HG02884 (cell line): ENCODE measurements at regions not wholly inside any gene's neighbourhood (a gene's known extent, or its start where the extent isn't known, plus 50 kb on each side); places are given as distances from the start of the nearest gene placed in this dataset.

Experiments used
- ATAC-seq: cut with Tn5 transposase; IDR thresholded peaks from one replicate; pipeline ENCODE4 v1.9.1; 2021; ENCODE audit warnings: mild to moderate bottlenecking, moderate library complexity; ENCODE audit not compliant: unreplicated experiment

GRCh38 chrX:9087271-9088040 lies 53.5 kb upstream of the FAM9B start:
- ATAC-seq = no peak

- ATAC-seq = no peak
Measured at GRCh38 chrX:9088896-9089295, 55.0 kb upstream of the FAM9B start.

GRCh38 chrX:9090766-9091165 lies 56.8 kb upstream of the FAM9B start:
- ATAC-seq = no peak

- no peak for ATAC-seq
Measured at GRCh38 chrX:9091258-9091657, 57.3 kb upstream of the FAM9B start.

GRCh38 chrX:9102956-9103355 lies 69.0 kb upstream of the FAM9B start:
- no peak for ATAC-seq

- ATAC-seq = no peak
Measured at GRCh38 chrX:9108054-9108453, 74.1 kb upstream of the FAM9B start.

GRCh38 chrX:9110808-9111207 lies 76.9 kb upstream of the FAM9B start:
- ATAC-seq = no peak

GRCh38 chrX:9114245-9114644 lies 80.3 kb upstream of the FAM9B start:
- no peak for ATAC-seq

GRCh38 chrX:9117851-9118250 lies 83.9 kb upstream of the FAM9B start:
- ATAC-seq = no peak

GRCh38 chrX:9122519-9123245 lies 88.8 kb upstream of the FAM9B start:
- ATAC-seq = no peak

- no peak for ATAC-seq
Measured at GRCh38 chrX:9127986-9128385, 94.1 kb upstream of the FAM9B start.

- no peak for ATAC-seq
Measured at GRCh38 chrX:9130031-9130430, 96.1 kb upstream of the FAM9B start.

GRCh38 chrX:9131066-9131465 lies 97.1 kb upstream of the FAM9B start:
- ATAC-seq = no peak

GRCh38 chrX:9132036-9132638 lies 98.2 kb upstream of the FAM9B start:
- ATAC-seq = no peak

- no peak for ATAC-seq
Measured at GRCh38 chrX:9133426-9133825, 99.5 kb upstream of the FAM9B start.

GRCh38 chrX:9134366-9134765 lies 100.4 kb upstream of the FAM9B start:
- no peak for ATAC-seq

- ATAC-seq = no peak
Measured at GRCh38 chrX:9135901-9136510, 102.1 kb upstream of the FAM9B start.

GRCh38 chrX:9137152-9137551 lies 103.2 kb upstream of the FAM9B start:
- no peak for ATAC-seq

GRCh38 chrX:9141496-9141895 lies 107.6 kb upstream of the FAM9B start:
- no peak for ATAC-seq

- no peak for ATAC-seq
Measured at GRCh38 chrX:9144701-9145241, 110.8 kb upstream of the FAM9B start.

- ATAC-seq = no peak
Measured at GRCh38 chrX:9146657-9147056, 112.7 kb upstream of the FAM9B start.
